Body of pancreas (tissue), 4 donors: ENCODE measurements at regions not wholly inside any gene's neighbourhood (a gene's known extent, or its start where the extent isn't known, plus 50 kb on each side); places are given as distances from the start of the nearest gene placed in this dataset.

ENCODE experiments used
- ATAC-seq: fragments of 150-250 bp; one replicate; pipeline ENCODE4 v1.9.1; 2016
- DNase-seq, 4 donors: peaks; one replicate each; pipeline ENCODE4 v3.0.0-alpha.2; 2019
- H3K27ac ChIP-seq, 4 donors: fragments of 200-600 bp; sonication (generic); 1 replicate in 3 of 4; 2 replicates in 1 of 4; pipeline versions ENCODE4 v1.5.1 to v1.6.1; 2016 to 2019; ENCODE audit warnings: mild to moderate bottlenecking in 1 of 4, mixed read lengths in 1 of 4, moderate library complexity in 1 of 4
- H3K27me3 ChIP-seq, 2 donors: fragments of 200-600 bp; sonication (generic); one replicate each; pipeline ENCODE4 v1.6.0; 2016; ENCODE audit warnings: mild to moderate bottlenecking in 1 of 2
- H3K36me3 ChIP-seq, 2 donors: fragments of 200-600 bp; sonication (generic); replicated peaks in 1 of 2; 2 replicates each; pipeline ENCODE4 v1.5.1; 2016; ENCODE audit warnings: low read depth in 2 of 2; ENCODE audit not compliant: insufficient read depth in 1 of 2
- H3K4me1 ChIP-seq: fragments of 200-600 bp; sonication (generic); one replicate; pipeline ENCODE4 v1.6.0; 2016
- H3K4me3 ChIP-seq, 2 donors: fragments of 200-600 bp; sonication (generic); 1 replicate in 1 of 2; 2 replicates in 1 of 2; pipeline ENCODE4 v1.5.1; 2016 to 2019
- H3K9me3 ChIP-seq, 3 donors: fragments of 200-600 bp; sonication (generic); 1 replicate in 2 of 3; 2 replicates in 1 of 3; pipeline ENCODE4 v1.5.1; 2016
- POLR2A ChIP-seq, 3 donors: fragments of 450-650 bp; IDR thresholded peaks; one replicate each; pipeline ENCODE4 v1.6.1; 2016; ENCODE audit warnings: antibody characterized with exemption in 3 of 3, mild to moderate bottlenecking in 2 of 3
- WGBS, 2 donors: methylation state at CpG; one replicate each; pipeline ENCODE4 v1.1.5; 2017; 5-methylcytosine and 5-hydroxymethylcytosine counted together
- intact Hi-C: fragments of 100-400 bp; cut with DNase I; formaldehyde crosslinking; loops from one replicate; pipeline ENCODE4 v1.15.1; 2023
- TF ChIP-seq, protein P1 (sequence below), 7 experiments: fragments of 450-650 bp in 4 of 7; fragments of 200-600 bp in 3 of 7; sonication (generic) in 3 of 7; IDR thresholded peaks; one replicate each; pipeline ENCODE4 v1.5.1; 2016 to 2019; ENCODE audit warnings: antibody characterized with exemption in 7 of 7

DNA sequence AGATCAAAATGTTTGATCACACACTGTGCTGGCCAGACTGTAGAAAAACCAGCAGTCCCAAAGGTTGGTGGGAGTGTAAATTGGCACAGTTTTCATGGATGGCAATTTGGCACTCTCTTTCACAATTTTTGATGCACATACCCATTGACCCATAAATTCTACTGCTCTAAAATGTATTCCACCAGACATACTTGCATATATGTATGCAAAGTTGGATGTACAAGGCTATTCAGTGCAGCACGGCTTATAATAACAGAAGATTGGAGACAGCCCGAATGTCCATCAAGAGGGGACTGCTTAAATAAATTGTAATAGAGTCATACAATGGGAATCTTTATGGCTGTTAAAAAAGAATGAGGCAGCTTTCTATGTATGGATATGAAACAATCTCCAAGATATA, 101.7 kb upstream of the TOP1 start:
- no peak for DNase-seq
- H3K9me3 ChIP-seq: no peaks in the 10 kb centered on the region
- 80 to 84% methylated on average over 2 of the region's 2 CpGs for WGBS, 2 donors
- TF ChIP-seq, protein P1, sequence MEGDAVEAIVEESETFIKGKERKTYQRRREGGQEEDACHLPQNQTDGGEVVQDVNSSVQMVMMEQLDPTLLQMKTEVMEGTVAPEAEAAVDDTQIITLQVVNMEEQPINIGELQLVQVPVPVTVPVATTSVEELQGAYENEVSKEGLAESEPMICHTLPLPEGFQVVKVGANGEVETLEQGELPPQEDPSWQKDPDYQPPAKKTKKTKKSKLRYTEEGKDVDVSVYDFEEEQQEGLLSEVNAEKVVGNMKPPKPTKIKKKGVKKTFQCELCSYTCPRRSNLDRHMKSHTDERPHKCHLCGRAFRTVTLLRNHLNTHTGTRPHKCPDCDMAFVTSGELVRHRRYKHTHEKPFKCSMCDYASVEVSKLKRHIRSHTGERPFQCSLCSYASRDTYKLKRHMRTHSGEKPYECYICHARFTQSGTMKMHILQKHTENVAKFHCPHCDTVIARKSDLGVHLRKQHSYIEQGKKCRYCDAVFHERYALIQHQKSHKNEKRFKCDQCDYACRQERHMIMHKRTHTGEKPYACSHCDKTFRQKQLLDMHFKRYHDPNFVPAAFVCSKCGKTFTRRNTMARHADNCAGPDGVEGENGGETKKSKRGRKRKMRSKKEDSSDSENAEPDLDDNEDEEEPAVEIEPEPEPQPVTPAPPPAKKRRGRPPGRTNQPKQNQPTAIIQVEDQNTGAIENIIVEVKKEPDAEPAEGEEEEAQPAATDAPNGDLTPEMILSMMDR (IDR thresholded peaks at IDR 0.05): no peak
- no peak for TF ChIP-seq POLR2A (IDR thresholded peaks at IDR 0.05)
- H3K27ac ChIP-seq: no peak overlapping the region
- no peaks in the 10 kb centered on the region for H3K36me3 ChIP-seq
- intact Hi-C loops: no loop called here
- no peaks in the 10 kb centered on the region for H3K4me1 ChIP-seq
- no peak overlapping the region for H3K4me3 ChIP-seq
- no peaks in the 10 kb centered on the region for H3K27me3 ChIP-seq
- no peak for ATAC-seq

DNA sequence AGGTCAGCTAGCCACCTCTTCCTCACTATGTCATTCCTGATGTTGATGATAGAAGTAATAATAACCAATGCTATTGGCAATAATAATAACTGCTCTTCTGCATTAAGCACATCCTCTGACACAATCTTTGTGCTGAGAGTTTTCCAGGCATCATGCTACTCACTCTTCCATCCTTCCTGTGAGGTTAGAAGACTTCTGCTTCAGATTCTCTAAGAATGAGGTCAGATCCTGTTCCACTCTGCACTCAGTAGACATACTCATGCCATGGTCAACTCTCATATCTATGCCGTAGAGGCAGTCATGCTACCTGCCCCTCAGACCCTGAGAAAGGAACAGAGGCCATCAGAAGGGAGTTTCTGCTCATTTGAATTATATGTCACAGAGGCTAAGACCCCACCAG, 98.1 kb upstream of the TOP1 start:
- Histone ChIP-seq H3K36me3 (no peaks in the 10 kb centered on the region), H3K9me3 (no peaks in the 10 kb centered on the region), H3K27me3 (no peaks in the 10 kb centered on the region), H3K4me3 (no peak overlapping the region), H3K27ac (no peak overlapping the region), H3K4me1 (no peaks in the 10 kb centered on the region)
- DNase-seq (no peak), ATAC-seq (no peak)
- WGBS, 2 donors: 46 to 56% methylated on average over 1 of the region's 1 CpG
- TF ChIP-seq, protein P1 (IDR thresholded peaks at IDR 0.05): no peak
- TF ChIP-seq POLR2A (IDR thresholded peaks at IDR 0.05): no peak
- intact Hi-C loops: no loop called here

DNA sequence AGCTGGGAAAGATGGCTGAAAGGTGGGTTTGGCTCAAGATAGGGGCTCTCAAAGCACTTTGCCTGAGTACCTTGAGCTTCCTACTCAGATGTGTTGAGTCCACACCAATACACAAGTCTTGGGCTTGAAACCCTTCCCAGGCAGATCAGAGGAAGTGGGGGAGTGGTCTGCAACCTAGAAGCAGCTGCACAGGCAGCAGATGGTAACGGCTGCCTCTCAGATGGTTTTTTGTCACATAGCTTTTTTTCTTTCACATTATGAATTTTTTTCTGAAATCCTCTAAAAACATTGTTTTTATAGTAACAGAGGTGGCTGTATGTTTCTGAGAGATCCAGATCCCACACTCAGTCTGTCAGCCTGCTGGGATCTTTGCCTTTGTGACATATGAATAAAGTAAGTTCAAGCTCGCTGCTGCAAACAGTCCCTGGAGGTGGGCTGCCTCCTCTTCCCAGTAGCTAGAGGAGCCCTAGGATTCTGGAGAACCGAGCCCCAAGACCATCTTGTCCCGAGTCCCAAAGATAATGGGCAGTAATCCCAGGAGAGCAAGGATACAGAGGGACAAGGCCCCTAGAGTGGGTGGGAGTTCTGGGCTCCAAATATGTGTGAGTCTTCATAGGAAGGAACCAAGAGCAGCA, 97.1 kb upstream of the TOP1 start:
- no peak for DNase-seq
- Histone ChIP-seq H3K27ac (no peak overlapping the region), H3K4me1 (no peaks in the 10 kb centered on the region), H3K4me3 (no peak overlapping the region), H3K36me3 (no peaks in the 10 kb centered on the region), H3K9me3 (no peaks in the 10 kb centered on the region), H3K27me3 (no peaks in the 10 kb centered on the region)
- intact Hi-C loops: no loop called here
- no peak for TF ChIP-seq POLR2A (IDR thresholded peaks at IDR 0.05)
- TF ChIP-seq, protein P1 (IDR thresholded peaks at IDR 0.05): no peak
- WGBS, 2 donors: 55 to 60% methylated on average over 4 of the region's 4 CpGs
- no peak for ATAC-seq

DNA sequence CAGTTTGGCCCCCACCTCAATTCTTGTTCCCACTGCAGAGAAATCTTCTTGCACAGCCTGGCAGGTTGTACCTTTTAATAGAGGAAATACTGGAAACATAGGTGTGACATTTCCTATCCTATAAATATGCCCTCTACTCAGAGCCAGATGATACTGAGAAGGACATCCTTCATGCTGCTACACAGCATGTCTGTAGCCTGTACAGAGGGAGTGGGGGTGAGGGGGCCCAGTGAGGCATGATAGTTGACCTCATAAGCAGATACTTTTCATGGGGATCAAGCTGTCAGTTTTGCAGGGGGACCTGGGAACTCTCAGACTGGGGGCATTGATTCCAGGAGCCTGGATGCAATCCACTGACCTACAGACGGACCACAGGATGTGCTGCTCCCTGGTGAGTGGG, 96.2 kb upstream of the TOP1 start:
- Histone ChIP-seq H3K27ac (no peak overlapping the region), H3K27me3 (no peaks in the 10 kb centered on the region), H3K9me3 (no peaks in the 10 kb centered on the region), H3K4me1 (no peaks in the 10 kb centered on the region), H3K4me3 (no peak overlapping the region), H3K36me3 (no peaks in the 10 kb centered on the region)
- intact Hi-C loops: no loop called here
- DNase-seq (no peak), ATAC-seq (no peak)
- no peak for TF ChIP-seq POLR2A (IDR thresholded peaks at IDR 0.05)
- TF ChIP-seq, protein P1 (IDR thresholded peaks at IDR 0.05): no peak
- 36 to 67% methylated on average over 1 of the region's 1 CpG for WGBS, 2 donors

DNA sequence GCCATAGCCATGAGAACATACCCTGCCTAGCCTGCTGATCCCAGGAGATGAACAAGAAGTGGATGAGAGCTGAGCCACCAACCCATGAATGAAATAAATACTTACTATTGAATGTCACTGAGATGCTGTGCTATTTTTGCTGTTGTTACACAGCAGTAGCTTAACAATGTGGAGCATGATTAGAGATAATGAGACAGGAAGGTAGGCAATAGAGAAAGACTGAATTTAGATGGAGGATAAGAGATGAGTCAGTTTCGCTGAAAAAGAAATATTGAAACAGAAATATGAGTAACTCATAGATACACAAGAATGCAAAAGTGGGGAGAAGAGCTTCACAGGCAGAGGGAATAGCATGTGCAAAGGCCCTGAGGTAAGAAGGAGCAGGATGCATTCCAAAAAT, 94.9 kb upstream of the TOP1 start:
- Histone ChIP-seq H3K4me1 (no peaks in the 10 kb centered on the region), H3K9me3 (no peaks in the 10 kb centered on the region), H3K36me3 (no peaks in the 10 kb centered on the region), H3K4me3 (no peak overlapping the region), H3K27me3 (no peaks in the 10 kb centered on the region), H3K27ac (no peak overlapping the region)
- intact Hi-C loops: no loop called here
- ATAC-seq: no peak
- TF ChIP-seq, protein P1 (IDR thresholded peaks at IDR 0.05): no peak
- TF ChIP-seq POLR2A (IDR thresholded peaks at IDR 0.05): no peak
- no peak for DNase-seq
- WGBS, 2 donors: 65 to 83% methylated on average over 1 of the region's 1 CpG
